Esophagus squamous epithelium (tissue), 5 donors: ENCODE measurements at regions not wholly inside any gene's neighbourhood (a gene's known extent, or its start where the extent isn't known, plus 50 kb on each side); places are given as distances from the start of the nearest gene placed in this dataset.

Experiments
- DNase-seq: peaks from one replicate; lab custom pipeline; 2025; lab: John Stamatoyannopoulos, UW
- H3K27ac ChIP-seq, 4 donors: fragments of 200-600 bp; sonication (generic); one replicate each; pipeline ENCODE4 v1.5.1; 2016 to 2019; ENCODE audit warnings: mild to moderate bottlenecking in 1 of 4
- H3K27me3 ChIP-seq, 4 donors: fragments of 200-600 bp; sonication (generic); 1 replicate in 3 of 4; 2 replicates in 1 of 4; pipeline versions ENCODE4 v1.5.1 to v1.6.0; 2017 to 2021; ENCODE audit warnings: antibody characterized with exemption in 1 of 4
- H3K36me3 ChIP-seq, 3 donors: fragments of 200-600 bp; sonication (generic); one replicate each; pipeline ENCODE4 v1.5.1; 2016 to 2019
- H3K4me1 ChIP-seq, 3 donors: fragments of 200-600 bp; sonication (generic); one replicate each; pipeline ENCODE4 v1.5.1; 2017 to 2019
- H3K4me3 ChIP-seq, 4 donors: fragments of 200-600 bp; sonication (generic); 1 replicate in 3 of 4; 2 replicates in 1 of 4; pipeline ENCODE4 v1.5.1; 2016 to 2019; ENCODE audit warnings: mild to moderate bottlenecking in 2 of 4, moderate library complexity in 1 of 4
- H3K9me3 ChIP-seq, 3 donors: fragments of 200-600 bp; sonication (generic); one replicate each; pipeline ENCODE4 v1.5.1; 2016 to 2019
- CTCF ChIP-seq, 6 experiments: fragments of 450-650 bp in 4 of 6; fragments of 200-600 bp in 2 of 6; sonication (generic) in 2 of 6; IDR thresholded peaks; one replicate each; pipeline ENCODE4 v1.5.1; 2016 to 2019; ENCODE audit warnings: antibody characterized with exemption in 6 of 6, mild to moderate bottlenecking in 4 of 6, moderate library complexity in 4 of 6
- POLR2A ChIP-seq, 4 donors: fragments of 450-650 bp; IDR thresholded peaks; one replicate each; pipeline ENCODE4 v1.6.1; 2017; ENCODE audit warnings: antibody characterized with exemption in 4 of 4, mild to moderate bottlenecking in 4 of 4, moderate library complexity in 3 of 4
- WGBS, 2 donors: methylation state at CpG; one replicate each; pipeline ENCODE4 v1.1.5; 2018; 5-methylcytosine and 5-hydroxymethylcytosine counted together
- intact Hi-C: fragments of 100-400 bp; cut with DNase I; formaldehyde crosslinking; loops from one replicate; pipeline ENCODE4 v1.15.0; 2022
- donor health status: DM: yes; HTN: yes; CAD: no.

DNA sequence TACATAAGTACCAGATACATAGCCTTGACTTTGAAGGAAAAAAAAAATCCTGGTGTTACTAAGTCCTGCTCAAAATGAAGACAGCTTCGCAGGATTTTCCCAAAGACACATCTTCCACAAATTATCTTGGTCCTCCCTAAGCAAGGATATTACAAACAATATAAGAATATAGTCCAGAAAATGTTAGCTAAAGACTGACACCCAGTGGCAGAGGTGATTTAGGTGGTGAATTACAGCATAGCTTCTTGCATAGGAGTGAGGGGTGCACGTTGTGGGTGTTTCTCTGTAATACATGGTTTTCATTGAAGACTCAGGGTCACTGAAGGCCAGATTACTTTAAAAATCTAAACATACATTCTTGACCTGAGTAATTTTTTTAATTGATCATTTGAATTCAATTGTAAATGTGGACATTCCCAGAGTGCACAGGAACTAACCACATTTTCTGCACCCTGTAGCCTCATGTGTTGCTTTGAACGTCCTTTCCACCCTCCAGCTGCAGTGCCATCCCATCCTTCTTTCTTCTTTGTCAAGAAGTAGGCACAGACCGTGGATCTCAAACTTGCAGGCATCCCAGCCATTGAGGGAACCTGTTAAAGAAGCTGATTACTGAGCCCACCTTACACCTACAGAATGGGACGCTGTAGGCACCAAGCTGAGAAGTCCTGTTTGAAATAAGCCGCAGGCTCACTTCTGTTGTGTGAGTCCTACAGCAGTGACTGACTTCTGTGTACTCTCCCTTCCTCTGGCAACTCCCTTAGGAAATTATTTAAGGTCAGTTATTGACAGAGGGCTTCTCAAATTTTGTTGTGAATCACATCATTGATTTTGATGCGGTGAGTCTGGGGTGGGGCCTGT, 102.6 kb downstream of the PERP start:
- WGBS, 2 donors: 42% methylated on average over 7 of the region's 7 CpGs
- Histone ChIP-seq H3K4me3 (no peak overlapping the region), H3K4me1 (peaks cover 4 to 67% (median 5%) of the 10 kb centered on the region in 3 donors), H3K36me3 (no peaks in the 10 kb centered on the region), H3K27ac (peak overlapping the region in 3 of 4 donors; percentile 21 to 75 (median 71)), H3K27me3 (no peaks in the 10 kb centered on the region), H3K9me3 (no peaks in the 10 kb centered on the region)
- no peak for DNase-seq
- intact Hi-C loops: no loop called here
- TF ChIP-seq CTCF (IDR thresholded peaks at IDR 0.05) (peak in 5 of 6 experiments; percentile 27 to 61 (median 43)), POLR2A (IDR thresholded peaks at IDR 0.05) (no peak)

- TF ChIP-seq CTCF (IDR thresholded peaks at IDR 0.05): no peak
- TF ChIP-seq POLR2A (IDR thresholded peaks at IDR 0.05): no peak
- 65 to 73% methylated on average over 5 of the region's 5 CpGs for WGBS, 2 donors
- H3K36me3 ChIP-seq: no peaks in the 10 kb centered on the region
- no peaks in the 10 kb centered on the region for H3K9me3 ChIP-seq
- no peak for DNase-seq
- peaks cover 4 to 67% (median 5%) of the 10 kb centered on the region in 3 donors for H3K4me1 ChIP-seq
- intact Hi-C loops: no loop called here
- no peak overlapping the region for H3K4me3 ChIP-seq
- H3K27me3 ChIP-seq: no peaks in the 10 kb centered on the region
- peak overlapping the region in 3 of 4 donors; percentile 60 to 86 (median 71) for H3K27ac ChIP-seq
These were observed 101.4 kb downstream of the PERP start for GRCh38 chr6:138005846-138006245.

- 19 to 21% methylated on average over 5 of the region's 5 CpGs for WGBS, 2 donors
- peaks cover 4 to 61% (median 5%) of the 10 kb centered on the region in 3 donors for H3K4me1 ChIP-seq
- intact Hi-C loops: no loop called here
These were observed 100.2 kb downstream of the PERP start for GRCh38 chr6:138007014-138007472.

GRCh38 chr6:138008791-138009190, 98.4 kb downstream of the PERP start:
- intact Hi-C loops: no loop called here
- WGBS, 2 donors: 67 to 95% methylated on average over 3 of the region's 3 CpGs
- no peak for DNase-seq
- H3K4me3 ChIP-seq: no peak overlapping the region
- peaks cover 7 to 65% (median 8%) of the 10 kb centered on the region in 3 donors for H3K4me1 ChIP-seq
- H3K9me3 ChIP-seq: no peaks in the 10 kb centered on the region
- TF ChIP-seq CTCF (IDR thresholded peaks at IDR 0.05): no peak
- no peak for TF ChIP-seq POLR2A (IDR thresholded peaks at IDR 0.05)
- H3K27me3 ChIP-seq: no peaks in the 10 kb centered on the region
- H3K27ac ChIP-seq: no peak overlapping the region
- H3K36me3 ChIP-seq: no peaks in the 10 kb centered on the region

More at GRCh38 chr6:138007014-138007472, 100.2 kb downstream of the PERP start:
- H3K27me3 ChIP-seq: no peaks in the 10 kb centered on the region
- DNase-seq: no peak
- TF ChIP-seq CTCF (IDR thresholded peaks at IDR 0.05): peak; percentile 15 to 66 (median 46)
- TF ChIP-seq POLR2A (IDR thresholded peaks at IDR 0.05): no peak
- no peaks in the 10 kb centered on the region for H3K9me3 ChIP-seq
- no peak overlapping the region for H3K4me3 ChIP-seq
- H3K36me3 ChIP-seq: no peaks in the 10 kb centered on the region
- H3K27ac ChIP-seq: peak overlapping the region; percentile 15 to 86 (median 66)

- H3K27ac ChIP-seq: no peak overlapping the region
These were observed 95.8 kb downstream of the PERP start for GRCh38 chr6:138011413-138011812.

More at GRCh38 chr6:138011413-138011812, 95.8 kb downstream of the PERP start:
- H3K4me1 ChIP-seq: peaks cover 8 to 60% (median 12%) of the 10 kb centered on the region in 3 donors
- intact Hi-C loops: no loop called here
- WGBS, 2 donors: 100% methylated on average over 1 of the region's 1 CpG
- H3K27me3 ChIP-seq: no peaks in the 10 kb centered on the region
- no peak overlapping the region for H3K4me3 ChIP-seq
- no peaks in the 10 kb centered on the region for H3K36me3 ChIP-seq
- no peaks in the 10 kb centered on the region for H3K9me3 ChIP-seq
- no peak for DNase-seq
- TF ChIP-seq CTCF (IDR thresholded peaks at IDR 0.05) (no peak), POLR2A (IDR thresholded peaks at IDR 0.05) (no peak)
